ENCODE measurements at regions not wholly inside any gene's neighbourhood (a gene's known extent, or its start where the extent isn't known, plus 50 kb on each side); places are given as distances from the start of the nearest gene placed in this dataset.

DNA sequence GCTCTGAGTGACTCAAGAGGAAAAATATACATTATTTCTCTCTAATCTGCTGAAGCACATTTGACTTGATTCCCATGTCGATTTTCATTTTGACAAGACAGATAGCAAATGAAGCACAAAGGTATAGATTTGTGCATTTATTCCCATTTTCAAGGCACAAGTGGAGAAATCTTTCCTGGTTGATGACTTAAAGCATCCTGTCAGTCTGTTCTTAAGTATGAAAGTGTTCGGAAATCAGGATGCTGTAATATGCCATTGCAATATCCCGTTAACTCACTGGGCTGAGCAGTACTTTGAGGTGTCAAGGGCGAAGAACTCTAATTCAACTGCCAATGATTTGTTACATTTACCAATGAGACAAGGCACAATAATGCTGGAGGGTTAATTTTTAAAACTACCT lies 185.2 kb upstream of the LRP1B start:
- POLR2A ChIA-PET (ENCODE audit: low non-redundant PET) = no interaction called here
- no peak overlapping the region for H3K4me3 ChIP-seq (ENCODE audit: low read depth, low read length, poor library complexity, severe bottlenecking)
- DNase-seq (ENCODE audit: low spot score) = peak; percentile 10
- H3K27me3 ChIP-seq (replicated peaks; ENCODE audit: insufficient read depth, low read depth, low read length, poor library complexity) = no peaks in the 10 kb centered on the region
- no peaks in the 10 kb centered on the region for H3K9me3 ChIP-seq (ENCODE audit: low read depth, low read length, poor library complexity, severe bottlenecking)
- intact Hi-C loops (cut with micrococcal nuclease; ENCODE audit: unreplicated experiment) = no loop called here
- H3K27ac ChIP-seq (ENCODE audit: low read depth, low read length, poor library complexity, severe bottlenecking) = no peak overlapping the region
- TF ChIP-seq EZH2 (IDR thresholded peaks at IDR 0.05; ENCODE audit: borderline replicate concordance, low read depth, low read length, poor library complexity, severe bottlenecking) = no peak
- TF ChIP-seq, protein P1, sequence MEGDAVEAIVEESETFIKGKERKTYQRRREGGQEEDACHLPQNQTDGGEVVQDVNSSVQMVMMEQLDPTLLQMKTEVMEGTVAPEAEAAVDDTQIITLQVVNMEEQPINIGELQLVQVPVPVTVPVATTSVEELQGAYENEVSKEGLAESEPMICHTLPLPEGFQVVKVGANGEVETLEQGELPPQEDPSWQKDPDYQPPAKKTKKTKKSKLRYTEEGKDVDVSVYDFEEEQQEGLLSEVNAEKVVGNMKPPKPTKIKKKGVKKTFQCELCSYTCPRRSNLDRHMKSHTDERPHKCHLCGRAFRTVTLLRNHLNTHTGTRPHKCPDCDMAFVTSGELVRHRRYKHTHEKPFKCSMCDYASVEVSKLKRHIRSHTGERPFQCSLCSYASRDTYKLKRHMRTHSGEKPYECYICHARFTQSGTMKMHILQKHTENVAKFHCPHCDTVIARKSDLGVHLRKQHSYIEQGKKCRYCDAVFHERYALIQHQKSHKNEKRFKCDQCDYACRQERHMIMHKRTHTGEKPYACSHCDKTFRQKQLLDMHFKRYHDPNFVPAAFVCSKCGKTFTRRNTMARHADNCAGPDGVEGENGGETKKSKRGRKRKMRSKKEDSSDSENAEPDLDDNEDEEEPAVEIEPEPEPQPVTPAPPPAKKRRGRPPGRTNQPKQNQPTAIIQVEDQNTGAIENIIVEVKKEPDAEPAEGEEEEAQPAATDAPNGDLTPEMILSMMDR (conservative IDR thresholded peaks at IDR 0.05; ENCODE audit: low read depth, low read length) = no peak
- CTCF ChIA-PET = no interaction called here
- H3K4me1 ChIP-seq (ENCODE audit: insufficient read depth, low read length, poor library complexity, severe bottlenecking) = peaks cover 3% of the 10 kb centered on the region
- no TSS peak for BruUV-seq (replicated peaks)
- no peaks in the 10 kb centered on the region for H3K36me3 ChIP-seq (ENCODE audit: insufficient read depth, low read length, poor library complexity, severe bottlenecking)

- TF ChIP-seq, protein P1 (conservative IDR thresholded peaks at IDR 0.05; ENCODE audit: low read depth, low read length) = no peak
- TF ChIP-seq EZH2 (IDR thresholded peaks at IDR 0.05; ENCODE audit: borderline replicate concordance, low read depth, low read length, poor library complexity, severe bottlenecking) = no peak
- intact Hi-C loops (cut with micrococcal nuclease; ENCODE audit: unreplicated experiment) = no loop called here
- Histone ChIP-seq H3K4me3 (ENCODE audit: low read depth, low read length, poor library complexity, severe bottlenecking) (no peak overlapping the region), H3K4me1 (ENCODE audit: insufficient read depth, low read length, poor library complexity, severe bottlenecking) (peaks cover 3% of the 10 kb centered on the region), H3K27ac (ENCODE audit: low read depth, low read length, poor library complexity, severe bottlenecking) (no peak overlapping the region), H3K9me3 (ENCODE audit: low read depth, low read length, poor library complexity, severe bottlenecking) (no peaks in the 10 kb centered on the region), H3K36me3 (ENCODE audit: insufficient read depth, low read length, poor library complexity, severe bottlenecking) (no peaks in the 10 kb centered on the region), H3K27me3 (replicated peaks; ENCODE audit: insufficient read depth, low read depth, low read length, poor library complexity) (no peaks in the 10 kb centered on the region)
- ChIA-PET CTCF (no interaction called here), POLR2A (ENCODE audit: low non-redundant PET) (no interaction called here)
- no TSS peak for BruUV-seq (replicated peaks)
- no peak for DNase-seq (ENCODE audit: low spot score)
Measured at GRCh38 chr2:142315346-142315745, 184.5 kb upstream of the LRP1B start.

DNA sequence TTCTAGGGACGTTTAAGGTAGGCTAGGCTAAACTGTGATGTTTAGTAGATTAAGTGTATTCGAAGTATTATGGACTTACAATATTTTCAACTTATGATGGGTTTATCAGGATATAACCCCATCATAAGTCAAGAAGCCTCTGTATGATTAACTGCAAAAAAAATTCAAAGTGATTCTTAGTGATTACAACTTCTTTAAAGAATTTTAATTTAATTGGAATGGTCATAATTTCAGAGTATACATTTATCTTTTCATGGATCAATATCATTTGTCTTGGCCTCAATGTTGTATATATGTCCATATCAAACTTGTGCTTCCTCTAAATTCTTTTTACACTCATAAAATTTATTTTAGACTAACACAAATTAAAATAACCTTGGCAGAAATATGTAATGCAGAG lies 183.3 kb upstream of the LRP1B start:
- no peak for TF ChIP-seq EZH2 (IDR thresholded peaks at IDR 0.05; ENCODE audit: borderline replicate concordance, low read depth, low read length, poor library complexity, severe bottlenecking)
- TF ChIP-seq, protein P1 (conservative IDR thresholded peaks at IDR 0.05; ENCODE audit: low read depth, low read length) = no peak
- CTCF ChIA-PET = no interaction called here
- BruUV-seq (replicated peaks) = no TSS peak
- no peak for DNase-seq (ENCODE audit: low spot score)
- Histone ChIP-seq H3K9me3 (ENCODE audit: low read depth, low read length, poor library complexity, severe bottlenecking) (no peaks in the 10 kb centered on the region), H3K27ac (ENCODE audit: low read depth, low read length, poor library complexity, severe bottlenecking) (no peak overlapping the region), H3K4me3 (ENCODE audit: low read depth, low read length, poor library complexity, severe bottlenecking) (no peak overlapping the region), H3K4me1 (ENCODE audit: insufficient read depth, low read length, poor library complexity, severe bottlenecking) (peaks cover 3% of the 10 kb centered on the region), H3K36me3 (ENCODE audit: insufficient read depth, low read length, poor library complexity, severe bottlenecking) (no peaks in the 10 kb centered on the region), H3K27me3 (replicated peaks; ENCODE audit: insufficient read depth, low read depth, low read length, poor library complexity) (no peaks in the 10 kb centered on the region)
- intact Hi-C loops (cut with micrococcal nuclease; ENCODE audit: unreplicated experiment) = no loop called here
- POLR2A ChIA-PET (ENCODE audit: low non-redundant PET) = no interaction called here
